Stomach (tissue), 4 donors: ENCODE measurements at regions not wholly inside any gene's neighbourhood (a gene's known extent, or its start where the extent isn't known, plus 50 kb on each side); places are given as distances from the start of the nearest gene placed in this dataset.

Experiments used
- CTCF ChIP-seq, 7 experiments: fragments of 450-650 bp in 4 of 7; fragments of 200-600 bp in 3 of 7; sonication (generic) in 3 of 7; IDR thresholded peaks; one replicate each; pipeline ENCODE4 v1.5.1; 2016 to 2019; ENCODE audit warnings: antibody characterized with exemption in 7 of 7, control low read depth in 2 of 7, mild to moderate bottlenecking in 1 of 7
- POLR2AphosphoS5 ChIP-seq, 3 donors: sonication (generic); formaldehyde crosslinking; IDR thresholded peaks; one replicate each; pipeline ENCODE4 v1.6.1; 2016; ENCODE audit warnings: antibody characterized with exemption in 3 of 3

GRCh38 chr17:14006249-14006942 is 62.9 kb upstream of the COX10 start:
- no peak for TF ChIP-seq CTCF (IDR thresholded peaks at IDR 0.05)
- TF ChIP-seq POLR2AphosphoS5 (IDR thresholded peaks at IDR 0.05) = no peak
